ENCODE measurements at regions not wholly inside any gene's neighbourhood (a gene's known extent, or its start where the extent isn't known, plus 50 kb on each side); places are given as distances from the start of the nearest gene placed in this dataset.
"Not testable (repeated sequence)": the region's sequence is repeated elsewhere in the genome, so short reads cannot be mapped to it uniquely, and the experiment has no call there.

DNA sequence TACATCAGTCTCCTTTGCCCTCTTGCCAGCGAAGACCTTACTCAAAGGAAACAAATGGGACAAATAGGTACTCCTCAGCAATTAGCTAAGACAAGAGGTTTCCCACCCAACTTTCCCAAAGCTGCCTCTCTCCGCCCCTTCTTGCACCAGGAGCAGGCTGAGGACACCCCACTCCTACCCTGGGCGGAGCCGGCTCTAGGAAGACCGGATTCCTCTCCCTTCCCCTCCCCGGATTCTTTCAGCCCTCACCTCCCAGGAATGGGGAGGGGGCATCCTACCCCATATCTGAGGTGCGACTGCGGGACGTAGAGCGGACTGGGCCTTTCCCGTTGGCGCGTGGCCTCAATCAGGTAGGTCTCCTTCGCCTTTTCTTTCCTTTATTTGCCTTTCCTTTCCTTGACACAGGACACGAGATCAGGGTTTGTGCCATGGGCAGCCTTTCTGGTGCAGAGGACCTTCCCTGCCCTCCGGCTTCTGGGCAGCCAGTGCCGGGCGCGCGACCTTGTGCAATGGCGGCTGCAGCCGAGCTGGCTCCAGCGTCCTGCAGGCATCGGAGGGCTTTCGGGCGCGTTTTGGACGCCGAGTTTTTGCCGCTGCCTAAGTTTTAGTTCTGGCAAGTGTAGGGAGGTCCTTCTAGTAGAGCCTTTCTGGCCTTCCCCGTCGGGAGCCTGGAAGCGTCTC, 279.9 kb downstream of the PLS3 start:
- DNase-seq (ENCODE audit: low spot score) = not testable (repeated sequence)

DNA sequence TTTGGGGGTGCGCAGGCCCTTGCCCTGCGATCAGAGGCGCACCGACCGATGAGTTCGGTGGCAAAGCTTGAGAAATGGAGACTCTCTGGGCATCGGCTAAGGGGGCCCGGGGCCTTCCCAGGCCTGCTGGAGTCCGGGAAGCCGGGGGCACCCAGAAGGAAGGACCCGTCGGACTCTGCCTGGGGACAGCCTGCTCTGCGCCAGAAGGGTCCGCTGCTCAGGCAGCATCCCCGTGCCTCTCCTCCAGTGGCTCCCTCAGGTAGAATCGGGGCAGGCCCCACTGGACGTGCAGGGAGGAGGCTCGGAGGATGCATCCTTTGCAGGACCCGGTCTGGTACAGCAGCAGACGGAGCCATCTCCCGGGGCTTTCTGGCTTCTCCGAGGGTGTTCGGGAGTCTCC, 290.0 kb downstream of the PLS3 start:
- DNase-seq (ENCODE audit: low spot score) = not testable (repeated sequence)

DNA sequence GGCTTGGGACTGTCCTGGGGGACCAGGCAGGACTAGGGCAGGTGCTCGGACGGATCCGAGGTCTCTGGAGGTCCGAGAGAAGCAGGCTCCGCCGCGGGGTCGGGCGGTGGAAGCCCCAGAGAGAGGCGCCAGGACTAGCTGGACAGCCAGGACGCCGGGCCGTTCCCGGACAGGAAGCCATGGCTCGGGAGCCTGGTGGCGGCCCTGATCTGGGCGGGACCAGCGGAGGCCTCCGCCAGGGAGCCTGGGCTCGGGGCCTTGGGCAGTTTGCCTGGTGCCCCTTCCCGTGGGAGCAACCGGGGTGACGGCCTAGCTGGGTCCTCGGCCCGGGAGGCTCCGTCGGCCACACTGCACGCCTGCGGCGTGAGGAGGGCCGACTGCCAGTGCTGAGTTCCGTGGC, 292.3 kb downstream of the PLS3 start:
- not testable (repeated sequence) for DNase-seq (ENCODE audit: low spot score)

- not testable (repeated sequence) for DNase-seq (ENCODE audit: low spot score)
These were observed 289.4 kb upstream of the AGTR2 start for GRCh38 chrX:115881170-115881569.

DNA sequence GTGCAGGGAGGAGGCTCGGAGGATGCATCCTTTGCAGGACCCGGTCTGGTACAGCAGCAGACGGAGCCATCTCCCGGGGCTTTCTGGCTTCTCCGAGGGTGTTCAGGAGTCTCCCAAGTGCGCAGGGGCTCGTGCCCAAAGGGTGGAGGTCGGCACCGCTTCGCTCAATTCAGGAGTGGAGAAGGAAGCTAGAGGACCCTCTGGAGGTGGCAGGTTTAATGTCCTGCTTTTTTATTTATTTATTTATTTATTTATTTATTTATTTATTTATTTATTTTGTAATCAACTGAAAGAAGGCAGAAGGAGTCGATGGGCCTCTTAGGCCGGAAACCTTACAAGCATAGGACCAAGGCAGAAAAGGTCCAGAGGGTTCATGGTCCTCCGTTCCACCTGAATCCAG, 286.4 kb upstream of the AGTR2 start:
- DNase-seq (ENCODE audit: low spot score) = not testable (repeated sequence)

DNA sequence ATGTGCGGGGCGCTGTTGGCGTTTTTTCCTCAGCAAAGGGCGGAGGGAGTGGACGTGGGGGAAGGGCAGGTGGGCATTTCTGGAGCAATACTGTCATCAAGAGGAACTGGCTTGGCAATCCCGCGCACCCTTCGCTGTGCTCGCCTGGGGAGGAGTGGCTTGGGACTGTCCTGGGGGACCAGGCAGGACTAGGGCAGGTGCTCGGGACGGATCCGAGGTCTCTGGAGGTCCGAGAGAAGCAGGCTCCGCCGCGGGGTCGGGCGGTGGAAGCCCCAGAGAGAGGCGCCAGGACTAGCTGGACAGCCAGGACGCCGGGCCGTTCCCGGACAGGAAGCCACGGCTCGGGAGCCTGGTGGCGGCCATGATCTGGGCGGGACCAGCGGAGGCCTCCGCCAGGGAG, 282.5 kb upstream of the AGTR2 start:
- DNase-seq (ENCODE audit: low spot score) = not testable (repeated sequence)

DNA sequence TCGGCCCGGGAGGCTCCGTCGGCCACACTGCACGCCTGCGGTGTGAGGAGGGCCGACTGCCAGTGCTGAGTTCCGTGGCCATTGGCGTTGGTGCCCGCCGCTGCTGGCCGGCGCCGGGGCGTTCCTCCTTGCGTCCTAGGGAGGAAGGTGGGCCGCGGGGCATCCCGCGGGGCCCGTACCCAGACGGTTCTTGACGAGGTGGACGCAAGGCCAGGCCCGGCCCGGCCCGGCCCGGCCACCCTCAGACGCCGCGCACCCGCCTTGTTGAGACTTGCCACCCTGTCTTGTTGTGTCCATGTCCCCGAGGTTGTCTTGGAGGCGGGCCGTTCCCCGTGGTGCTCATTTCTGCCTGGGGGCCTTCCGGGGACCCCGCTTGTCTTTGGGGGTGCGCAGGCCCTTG, 282.0 kb upstream of the AGTR2 start:
- DNase-seq (ENCODE audit: low spot score) = not testable (repeated sequence)

DNA sequence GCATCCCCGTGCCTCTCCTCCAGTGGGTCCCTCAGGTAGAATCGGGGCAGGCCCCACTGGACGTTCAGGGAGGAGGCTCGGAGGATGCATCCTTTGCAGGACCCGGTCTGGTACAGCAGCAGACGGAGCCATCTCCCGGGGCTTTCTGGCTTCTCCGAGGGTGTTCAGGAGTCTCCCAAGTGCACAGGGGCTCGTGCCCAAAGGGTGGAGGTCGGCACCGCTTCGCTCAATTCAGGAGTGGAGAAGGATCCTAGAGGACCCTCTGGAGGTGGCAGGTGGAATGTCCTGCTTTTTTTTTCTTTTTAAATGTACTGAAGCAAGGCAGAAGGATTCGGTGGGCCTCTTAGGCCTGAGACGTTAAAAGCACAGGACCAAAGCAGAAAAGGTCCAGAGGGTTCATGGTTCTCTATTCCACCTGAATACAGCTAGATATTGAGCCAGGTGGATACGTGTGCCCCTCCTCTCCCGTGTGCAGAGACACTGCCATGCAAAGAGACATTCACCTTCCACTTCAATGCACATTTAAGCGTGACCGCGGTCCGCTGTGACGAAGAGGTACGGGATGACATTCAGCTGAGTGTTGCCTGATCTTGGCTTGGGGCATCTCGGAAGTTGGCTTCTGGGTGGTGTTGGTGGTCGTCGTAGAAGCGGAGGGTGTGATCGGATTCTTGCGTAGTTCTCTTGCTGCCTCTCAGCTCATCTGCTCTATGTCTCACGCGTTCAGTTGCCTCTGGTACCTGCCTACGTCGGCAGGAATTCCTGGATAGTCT, 281.2 kb upstream of the AGTR2 start:
- DNase-seq (ENCODE audit: low spot score) = no peak

- DNase-seq (ENCODE audit: low spot score) = no peak
These were observed 278.4 kb upstream of the AGTR2 start for GRCh38 chrX:115892056-115892708.

GRCh38 chrX:115892787-115893671, 277.5 kb upstream of the AGTR2 start:
- no peak for DNase-seq (ENCODE audit: low spot score)

DNA sequence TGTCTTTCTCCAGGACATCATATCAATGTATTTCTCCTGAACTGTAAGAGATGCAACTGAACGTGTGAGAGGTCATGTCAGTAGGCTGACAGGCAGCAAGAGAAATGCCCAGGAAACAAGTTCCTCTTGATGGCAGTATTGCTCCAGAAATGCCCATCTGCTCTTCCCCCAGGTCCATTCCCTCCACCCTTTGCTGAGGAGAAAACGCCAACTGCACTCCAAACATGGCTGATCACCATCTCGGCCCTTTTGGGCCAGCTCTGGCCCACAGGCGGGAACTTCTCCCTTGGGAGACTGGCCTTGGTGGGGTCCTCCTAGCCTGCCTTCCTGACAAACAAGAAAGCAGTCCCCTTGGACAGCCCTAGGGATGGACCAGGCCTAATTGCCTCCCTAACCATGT, 276.5 kb upstream of the AGTR2 start:
- DNase-seq (ENCODE audit: low spot score) = no peak

- DNase-seq (ENCODE audit: low spot score) = no peak
These were observed 274.7 kb upstream of the AGTR2 start for GRCh38 chrX:115895678-115896329.

DNA sequence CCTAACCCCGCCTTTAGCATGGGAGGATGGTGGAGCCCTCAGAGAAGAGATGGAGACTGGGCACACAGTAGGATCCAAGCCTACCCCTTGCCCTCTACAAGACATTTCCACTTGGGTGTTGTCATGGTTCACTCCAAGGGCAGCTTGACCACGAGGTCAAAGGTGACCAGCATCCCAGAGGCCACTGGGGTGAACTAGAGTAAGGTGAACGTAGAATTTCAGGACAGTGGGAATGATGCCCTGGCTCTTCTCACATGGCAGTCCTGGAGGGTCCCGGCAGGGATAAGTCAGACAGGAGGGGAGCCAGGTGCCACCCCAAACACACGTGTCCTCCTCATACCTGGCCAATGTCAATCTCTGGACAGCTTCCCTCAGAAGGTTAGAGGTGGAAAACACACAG, 274.2 kb upstream of the AGTR2 start:
- DNase-seq (ENCODE audit: low spot score) = no peak

- no peak for DNase-seq (ENCODE audit: low spot score)
These were observed 272.6 kb upstream of the AGTR2 start for GRCh38 chrX:115897956-115898355.

DNA sequence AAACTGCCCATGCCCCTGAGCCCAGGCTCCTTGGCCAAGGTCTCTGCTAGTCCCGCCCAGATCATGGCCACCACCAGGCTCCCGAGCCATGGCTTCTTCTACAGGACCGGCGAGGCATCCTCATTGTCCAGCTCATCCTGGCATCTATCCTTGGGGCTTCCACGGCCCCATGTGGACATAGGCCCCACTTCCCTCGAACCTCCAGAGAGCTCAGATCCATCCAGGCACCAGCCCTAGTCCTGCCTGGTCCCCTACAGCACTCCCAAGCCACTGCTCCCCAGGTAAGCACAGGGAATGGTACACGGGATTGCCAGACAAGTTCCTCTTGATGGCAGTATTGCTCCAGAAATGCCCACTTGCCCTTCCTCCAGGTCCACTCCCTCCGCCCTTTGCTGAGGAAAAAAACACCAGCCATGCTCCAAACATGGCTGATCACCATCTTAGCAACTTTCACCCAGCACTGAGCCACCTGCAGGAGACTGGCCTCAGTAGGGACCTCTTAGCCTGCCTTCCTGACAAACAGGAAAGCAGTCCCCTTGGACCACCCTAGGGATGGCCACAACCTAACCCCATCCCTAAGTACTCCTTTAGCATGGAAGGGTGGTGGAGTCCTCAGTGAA, 272.1 kb upstream of the AGTR2 start:
- no peak for DNase-seq (ENCODE audit: low spot score)

DNA sequence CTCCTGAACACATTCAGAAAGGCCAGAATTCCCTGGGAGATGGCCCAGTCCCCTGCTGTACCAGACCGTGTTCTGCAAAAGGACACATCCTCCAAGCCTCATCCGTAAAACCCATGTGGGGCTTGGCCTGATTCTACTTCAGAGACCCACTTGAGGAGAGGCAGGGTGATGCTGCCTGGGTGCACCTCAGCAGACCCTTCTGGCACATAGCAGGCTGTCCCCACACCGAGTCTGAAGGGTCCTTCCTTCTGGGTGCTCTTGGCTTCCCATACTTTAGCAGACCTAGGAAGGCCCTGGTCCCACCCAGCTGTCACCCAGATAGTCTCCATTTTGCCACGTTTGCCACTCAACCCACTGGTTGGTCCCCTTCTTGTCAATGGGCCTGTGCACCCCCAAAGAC, 270.1 kb upstream of the AGTR2 start:
- DNase-seq (ENCODE audit: low spot score) = no peak

- no peak for DNase-seq (ENCODE audit: low spot score)
These were observed 269.3 kb upstream of the AGTR2 start for GRCh38 chrX:115901241-115901640.

DNA sequence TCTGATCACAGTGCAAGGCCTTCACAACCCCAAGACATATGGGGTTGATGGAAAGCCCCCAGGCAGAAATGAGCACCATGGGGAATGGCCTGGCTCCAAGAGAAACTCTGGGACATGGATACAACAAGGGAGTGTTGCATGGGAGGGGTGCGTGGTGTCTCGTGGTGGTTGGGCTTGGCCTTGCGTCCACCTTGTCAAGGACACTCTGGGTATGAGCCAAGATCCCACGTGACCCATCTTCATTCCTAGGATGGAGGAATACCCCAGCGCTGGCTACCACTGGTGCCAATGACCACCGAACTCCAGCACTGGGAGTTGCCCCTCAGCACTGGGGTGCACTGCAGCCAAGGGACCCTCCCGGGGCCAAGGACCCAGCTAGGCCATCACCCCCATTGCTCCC, 267.5 kb upstream of the AGTR2 start:
- no peak for DNase-seq (ENCODE audit: low spot score)

- DNase-seq (ENCODE audit: low spot score) = no peak
These were observed 264.3 kb upstream of the AGTR2 start for GRCh38 chrX:115906276-115906675.

- no peak for DNase-seq (ENCODE audit: low spot score)
These were observed 263.7 kb upstream of the AGTR2 start for GRCh38 chrX:115906881-115907280.

DNA sequence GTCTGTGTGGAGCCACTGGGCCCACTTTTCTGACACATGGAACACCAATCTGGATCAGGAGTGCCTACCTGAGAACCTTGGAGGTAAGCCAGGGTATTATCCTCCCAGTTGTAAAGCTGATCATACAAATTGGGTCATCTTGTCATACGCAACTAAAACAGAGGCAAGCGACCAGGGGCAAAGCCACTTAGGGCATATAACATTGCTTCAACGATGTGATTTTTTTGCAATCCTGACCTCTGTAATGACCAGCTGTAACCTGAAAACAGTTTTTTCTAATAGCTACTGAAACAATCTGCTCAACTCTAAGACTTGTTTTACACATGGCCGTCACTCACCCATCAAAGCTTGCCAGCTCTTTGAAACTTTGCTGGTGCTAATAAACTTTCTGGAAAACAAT, 261.5 kb upstream of the AGTR2 start:
- DNase-seq (ENCODE audit: low spot score) = no peak
